ENCODE measurements at regions not wholly inside any gene's neighbourhood (a gene's known extent, or its start where the extent isn't known, plus 50 kb on each side); places are given as distances from the start of the nearest gene placed in this dataset.

- Histone ChIP-seq H3K4me3 (no peak overlapping the region), H3K9me3 (no peaks in the 10 kb centered on the region), H3K36me3 (no peaks in the 10 kb centered on the region), H3K27ac (no peak overlapping the region), H3K4me1 (no peaks in the 10 kb centered on the region), H3K27me3 (peaks cover 32 to 42% (median 36%) of the 10 kb centered on the region in 3 donors)
- intact Hi-C loops (cut with DNase I; ENCODE audit: low total_unique reads) (no loop called here), in situ Hi-C loops (cut with MboI; ENCODE audit: low sequenced_read_pairs in 4 of 4) (no loop called here)
- DNase-seq (no peak), ATAC-seq (no peak)
- TF ChIP-seq CTCF (IDR thresholded peaks at IDR 0.05 in 4 of 5, conservative IDR thresholded peaks at IDR 0.05 in 1 of 5), result no peak
- no peak for TF ChIP-seq POLR2A (IDR thresholded peaks at IDR 0.05)
Observed at GRCh38 chr9:135219676-135220600, 132.5 kb downstream of the OLFM1 start.

- Histone ChIP-seq H3K27ac (no peak overlapping the region), H3K4me1 (no peaks in the 10 kb centered on the region), H3K36me3 (no peaks in the 10 kb centered on the region), H3K9me3 (no peaks in the 10 kb centered on the region), H3K4me3 (no peak overlapping the region), H3K27me3 (peaks cover 30 to 38% (median 31%) of the 10 kb centered on the region in 3 donors)
- TF ChIP-seq CTCF (IDR thresholded peaks at IDR 0.05 in 4 of 5, conservative IDR thresholded peaks at IDR 0.05 in 1 of 5), result no peak
- no peak for TF ChIP-seq POLR2A (IDR thresholded peaks at IDR 0.05)
- DNase-seq (no peak), ATAC-seq (no peak)
- in situ Hi-C loops (cut with MboI; ENCODE audit: low sequenced_read_pairs in 4 of 4) (no loop called here), intact Hi-C loops (cut with DNase I; ENCODE audit: low total_unique reads) (no loop called here)
Observed at GRCh38 chr9:135220601-135221575, 133.4 kb downstream of the OLFM1 start.

- H3K27ac ChIP-seq, result no peak overlapping the region
- in situ Hi-C loops (cut with MboI; ENCODE audit: low sequenced_read_pairs in 4 of 4) (no loop called here), intact Hi-C loops (cut with DNase I; ENCODE audit: low total_unique reads) (no loop called here)
- no peaks in the 10 kb centered on the region for H3K4me1 ChIP-seq
- no peak for TF ChIP-seq CTCF (IDR thresholded peaks at IDR 0.05 in 4 of 5, conservative IDR thresholded peaks at IDR 0.05 in 1 of 5)
- TF ChIP-seq POLR2A (IDR thresholded peaks at IDR 0.05), result no peak
- no peak for ATAC-seq
- H3K4me3 ChIP-seq, result no peak overlapping the region
- H3K9me3 ChIP-seq, result no peaks in the 10 kb centered on the region
- no peaks in the 10 kb centered on the region for H3K36me3 ChIP-seq
- H3K27me3 ChIP-seq, result peaks cover 25 to 32% (median 27%) of the 10 kb centered on the region in 3 donors
- DNase-seq, result no peak
Observed at GRCh38 chr9:135221576-135221950, 134.1 kb downstream of the OLFM1 start.

GRCh38 chr9:135221951-135222631 is 134.6 kb downstream of the OLFM1 start:
- Histone ChIP-seq H3K4me3 (no peak overlapping the region), H3K4me1 (no peaks in the 10 kb centered on the region), H3K36me3 (no peaks in the 10 kb centered on the region), H3K27ac (no peak overlapping the region), H3K9me3 (no peaks in the 10 kb centered on the region), H3K27me3 (peaks cover 20 to 31% (median 23%) of the 10 kb centered on the region in 3 donors)
- DNase-seq (no peak), ATAC-seq (no peak)
- in situ Hi-C loops (cut with MboI; ENCODE audit: low sequenced_read_pairs in 4 of 4), result no loop called here
- intact Hi-C loops (cut with DNase I; ENCODE audit: low total_unique reads), result no loop called here
- TF ChIP-seq POLR2A (IDR thresholded peaks at IDR 0.05), result no peak
- no peak for TF ChIP-seq CTCF (IDR thresholded peaks at IDR 0.05 in 4 of 5, conservative IDR thresholded peaks at IDR 0.05 in 1 of 5)

Data from gastrocnemius medialis (tissue), 4 donors.